ENCODE measurements at regions not wholly inside any gene's neighbourhood (a gene's known extent, or its start where the extent isn't known, plus 50 kb on each side); places are given as distances from the start of the nearest gene placed in this dataset.

DNA sequence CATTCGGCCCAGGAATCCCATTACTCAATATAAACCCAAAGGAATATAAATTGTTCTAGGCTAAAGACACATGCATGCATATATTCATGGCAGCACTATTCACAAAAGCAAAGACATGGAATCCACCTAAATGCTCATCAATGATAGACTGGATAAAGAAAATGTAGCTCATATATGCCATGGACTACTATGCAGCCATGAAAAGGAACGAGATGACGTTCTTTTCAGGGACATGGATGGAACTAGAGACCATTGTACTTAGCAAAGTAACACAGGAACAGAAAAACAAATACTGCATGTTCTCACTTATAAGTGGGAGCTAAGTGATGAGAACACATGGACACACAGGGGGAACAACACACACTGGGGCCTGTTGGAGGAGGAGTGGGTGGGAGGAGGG is 769.5 kb downstream of the TBC1D32 start:
- TF ChIP-seq CTCF (IDR thresholded peaks at IDR 0.05) (no peak), POLR2A (IDR thresholded peaks at IDR 0.05) (no peak)

All from uterus (tissue), 2 donors.